ENCODE measurements at regions not wholly inside any gene's neighbourhood (a gene's known extent, or its start where the extent isn't known, plus 50 kb on each side); places are given as distances from the start of the nearest gene placed in this dataset.
A peak's percentile ranks its signal among the peaks of the same experiment; 100 is the strongest.

DNA sequence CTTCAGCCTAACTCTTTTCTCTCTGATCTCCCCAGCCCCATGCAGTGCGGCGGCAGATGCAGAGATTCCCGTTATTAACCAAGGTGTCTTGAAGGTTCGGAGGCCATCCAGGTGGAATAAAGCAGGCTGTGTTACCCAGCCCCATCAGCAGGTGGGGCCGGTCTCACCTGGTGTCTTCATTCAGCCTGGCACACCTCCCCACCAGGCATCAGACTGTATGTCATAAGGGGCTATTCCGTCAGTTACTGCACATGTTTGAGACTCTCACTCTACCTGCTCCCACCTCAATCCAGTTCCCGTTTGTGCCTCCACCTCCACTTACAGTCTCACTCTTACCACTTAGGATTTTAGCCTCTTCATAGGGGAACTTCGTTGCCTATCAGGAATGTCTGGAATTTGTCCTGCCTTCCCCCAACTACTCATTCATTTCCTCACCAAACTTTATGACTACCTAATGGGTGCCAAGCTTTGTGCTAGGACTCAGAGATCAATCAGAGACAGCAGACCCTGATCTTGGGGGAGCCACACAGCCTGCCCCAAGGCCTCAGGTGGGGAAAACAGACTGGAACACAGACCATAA lies 170.2 kb downstream of the PLPP3 start (continued):
- TF ChIP-seq, protein P1, sequence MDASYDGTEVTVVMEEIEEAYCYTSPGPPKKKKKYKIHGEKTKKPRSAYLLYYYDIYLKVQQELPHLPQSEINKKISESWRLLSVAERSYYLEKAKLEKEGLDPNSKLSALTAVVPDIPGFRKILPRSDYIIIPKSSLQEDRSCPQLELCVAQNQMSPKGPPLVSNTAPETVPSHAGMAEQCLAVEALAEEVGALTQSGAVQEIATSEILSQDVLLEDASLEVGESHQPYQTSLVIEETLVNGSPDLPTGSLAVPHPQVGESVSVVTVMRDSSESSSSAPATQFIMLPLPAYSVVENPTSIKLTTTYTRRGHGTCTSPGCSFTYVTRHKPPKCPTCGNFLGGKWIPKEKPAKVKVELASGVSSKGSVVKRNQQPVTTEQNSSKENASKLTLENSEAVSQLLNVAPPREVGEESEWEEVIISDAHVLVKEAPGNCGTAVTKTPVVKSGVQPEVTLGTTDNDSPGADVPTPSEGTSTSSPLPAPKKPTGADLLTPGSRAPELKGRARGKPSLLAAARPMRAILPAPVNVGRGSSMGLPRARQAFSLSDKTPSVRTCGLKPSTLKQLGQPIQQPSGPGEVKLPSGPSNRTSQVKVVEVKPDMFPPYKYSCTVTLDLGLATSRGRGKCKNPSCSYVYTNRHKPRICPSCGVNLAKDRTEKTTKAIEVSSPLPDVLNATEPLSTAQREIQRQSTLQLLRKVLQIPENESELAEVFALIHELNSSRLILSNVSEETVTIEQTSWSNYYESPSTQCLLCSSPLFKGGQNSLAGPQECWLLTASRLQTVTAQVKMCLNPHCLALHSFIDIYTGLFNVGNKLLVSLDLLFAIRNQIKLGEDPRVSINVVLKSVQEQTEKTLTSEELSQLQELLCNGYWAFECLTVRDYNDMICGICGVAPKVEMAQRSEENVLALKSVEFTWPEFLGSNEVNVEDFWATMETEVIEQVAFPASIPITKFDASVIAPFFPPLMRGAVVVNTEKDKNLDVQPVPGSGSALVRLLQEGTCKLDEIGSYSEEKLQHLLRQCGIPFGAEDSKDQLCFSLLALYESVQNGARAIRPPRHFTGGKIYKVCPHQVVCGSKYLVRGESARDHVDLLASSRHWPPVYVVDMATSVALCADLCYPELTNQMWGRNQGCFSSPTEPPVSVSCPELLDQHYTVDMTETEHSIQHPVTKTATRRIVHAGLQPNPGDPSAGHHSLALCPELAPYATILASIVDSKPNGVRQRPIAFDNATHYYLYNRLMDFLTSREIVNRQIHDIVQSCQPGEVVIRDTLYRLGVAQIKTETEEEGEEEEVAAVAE (CRISPR knock-in tag; IDR thresholded peaks at IDR 0.05; ENCODE audit: borderline replicate concordance) = no peak
- TF ChIP-seq RCOR2 (CRISPR knock-in tag; IDR thresholded peaks at IDR 0.05) (peak; percentile 30; the same call in 1 of the 2 replicates), ZBTB20 (CRISPR knock-in tag; IDR thresholded peaks at IDR 0.05; ENCODE audit: borderline replicate concordance, low read depth) (no peak), KDM5A (IDR thresholded peaks at IDR 0.05; ENCODE audit: borderline replicate concordance, low read length) (no peak), ZNF138 (CRISPR knock-in tag; IDR thresholded peaks at IDR 0.05; ENCODE audit: low read depth) (no peak), ZSCAN9 (CRISPR knock-in tag; IDR thresholded peaks at IDR 0.05; ENCODE audit: borderline replicate concordance) (peak; percentile 18; the same call in 1 of the 2 replicates), CBX2 (IDR thresholded peaks at IDR 0.05; ENCODE audit: low read depth, low read length) (no peak), CBX2 (CRISPR knock-in tag; IDR thresholded peaks at IDR 0.05; ENCODE audit: low read depth) (no peak), TEAD2 (CRISPR knock-in tag; IDR thresholded peaks at IDR 0.05) (no peak), RNF2 (conservative IDR thresholded peaks at IDR 0.05; ENCODE audit: low read depth) (no peak), ZFP36L2 (CRISPR knock-in tag; IDR thresholded peaks at IDR 0.05) (no peak)
- TF ChIP-seq, protein P2, sequence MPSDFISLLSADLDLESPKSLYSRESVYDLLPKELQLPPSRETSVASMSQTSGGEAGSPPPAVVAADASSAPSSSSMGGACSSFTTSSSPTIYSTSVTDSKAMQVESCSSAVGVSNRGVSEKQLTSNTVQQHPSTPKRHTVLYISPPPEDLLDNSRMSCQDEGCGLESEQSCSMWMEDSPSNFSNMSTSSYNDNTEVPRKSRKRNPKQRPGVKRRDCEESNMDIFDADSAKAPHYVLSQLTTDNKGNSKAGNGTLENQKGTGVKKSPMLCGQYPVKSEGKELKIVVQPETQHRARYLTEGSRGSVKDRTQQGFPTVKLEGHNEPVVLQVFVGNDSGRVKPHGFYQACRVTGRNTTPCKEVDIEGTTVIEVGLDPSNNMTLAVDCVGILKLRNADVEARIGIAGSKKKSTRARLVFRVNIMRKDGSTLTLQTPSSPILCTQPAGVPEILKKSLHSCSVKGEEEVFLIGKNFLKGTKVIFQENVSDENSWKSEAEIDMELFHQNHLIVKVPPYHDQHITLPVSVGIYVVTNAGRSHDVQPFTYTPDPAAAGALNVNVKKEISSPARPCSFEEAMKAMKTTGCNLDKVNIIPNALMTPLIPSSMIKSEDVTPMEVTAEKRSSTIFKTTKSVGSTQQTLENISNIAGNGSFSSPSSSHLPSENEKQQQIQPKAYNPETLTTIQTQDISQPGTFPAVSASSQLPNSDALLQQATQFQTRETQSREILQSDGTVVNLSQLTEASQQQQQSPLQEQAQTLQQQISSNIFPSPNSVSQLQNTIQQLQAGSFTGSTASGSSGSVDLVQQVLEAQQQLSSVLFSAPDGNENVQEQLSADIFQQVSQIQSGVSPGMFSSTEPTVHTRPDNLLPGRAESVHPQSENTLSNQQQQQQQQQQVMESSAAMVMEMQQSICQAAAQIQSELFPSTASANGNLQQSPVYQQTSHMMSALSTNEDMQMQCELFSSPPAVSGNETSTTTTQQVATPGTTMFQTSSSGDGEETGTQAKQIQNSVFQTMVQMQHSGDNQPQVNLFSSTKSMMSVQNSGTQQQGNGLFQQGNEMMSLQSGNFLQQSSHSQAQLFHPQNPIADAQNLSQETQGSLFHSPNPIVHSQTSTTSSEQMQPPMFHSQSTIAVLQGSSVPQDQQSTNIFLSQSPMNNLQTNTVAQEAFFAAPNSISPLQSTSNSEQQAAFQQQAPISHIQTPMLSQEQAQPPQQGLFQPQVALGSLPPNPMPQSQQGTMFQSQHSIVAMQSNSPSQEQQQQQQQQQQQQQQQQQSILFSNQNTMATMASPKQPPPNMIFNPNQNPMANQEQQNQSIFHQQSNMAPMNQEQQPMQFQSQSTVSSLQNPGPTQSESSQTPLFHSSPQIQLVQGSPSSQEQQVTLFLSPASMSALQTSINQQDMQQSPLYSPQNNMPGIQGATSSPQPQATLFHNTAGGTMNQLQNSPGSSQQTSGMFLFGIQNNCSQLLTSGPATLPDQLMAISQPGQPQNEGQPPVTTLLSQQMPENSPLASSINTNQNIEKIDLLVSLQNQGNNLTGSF (CRISPR knock-in tag; IDR thresholded peaks at IDR 0.05) = no peak
- TF ChIP-seq, protein P3, sequence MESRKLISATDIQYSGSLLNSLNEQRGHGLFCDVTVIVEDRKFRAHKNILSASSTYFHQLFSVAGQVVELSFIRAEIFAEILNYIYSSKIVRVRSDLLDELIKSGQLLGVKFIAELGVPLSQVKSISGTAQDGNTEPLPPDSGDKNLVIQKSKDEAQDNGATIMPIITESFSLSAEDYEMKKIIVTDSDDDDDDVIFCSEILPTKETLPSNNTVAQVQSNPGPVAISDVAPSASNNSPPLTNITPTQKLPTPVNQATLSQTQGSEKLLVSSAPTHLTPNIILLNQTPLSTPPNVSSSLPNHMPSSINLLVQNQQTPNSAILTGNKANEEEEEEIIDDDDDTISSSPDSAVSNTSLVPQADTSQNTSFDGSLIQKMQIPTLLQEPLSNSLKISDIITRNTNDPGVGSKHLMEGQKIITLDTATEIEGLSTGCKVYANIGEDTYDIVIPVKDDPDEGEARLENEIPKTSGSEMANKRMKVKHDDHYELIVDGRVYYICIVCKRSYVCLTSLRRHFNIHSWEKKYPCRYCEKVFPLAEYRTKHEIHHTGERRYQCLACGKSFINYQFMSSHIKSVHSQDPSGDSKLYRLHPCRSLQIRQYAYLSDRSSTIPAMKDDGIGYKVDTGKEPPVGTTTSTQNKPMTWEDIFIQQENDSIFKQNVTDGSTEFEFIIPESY (CRISPR knock-in tag; IDR thresholded peaks at IDR 0.05) = no peak
- TF ChIP-seq, protein P4, sequence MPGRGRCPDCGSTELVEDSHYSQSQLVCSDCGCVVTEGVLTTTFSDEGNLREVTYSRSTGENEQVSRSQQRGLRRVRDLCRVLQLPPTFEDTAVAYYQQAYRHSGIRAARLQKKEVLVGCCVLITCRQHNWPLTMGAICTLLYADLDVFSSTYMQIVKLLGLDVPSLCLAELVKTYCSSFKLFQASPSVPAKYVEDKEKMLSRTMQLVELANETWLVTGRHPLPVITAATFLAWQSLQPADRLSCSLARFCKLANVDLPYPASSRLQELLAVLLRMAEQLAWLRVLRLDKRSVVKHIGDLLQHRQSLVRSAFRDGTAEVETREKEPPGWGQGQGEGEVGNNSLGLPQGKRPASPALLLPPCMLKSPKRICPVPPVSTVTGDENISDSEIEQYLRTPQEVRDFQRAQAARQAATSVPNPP (CRISPR knock-in tag; IDR thresholded peaks at IDR 0.05) = no peak
- TF ChIP-seq, protein P5, sequence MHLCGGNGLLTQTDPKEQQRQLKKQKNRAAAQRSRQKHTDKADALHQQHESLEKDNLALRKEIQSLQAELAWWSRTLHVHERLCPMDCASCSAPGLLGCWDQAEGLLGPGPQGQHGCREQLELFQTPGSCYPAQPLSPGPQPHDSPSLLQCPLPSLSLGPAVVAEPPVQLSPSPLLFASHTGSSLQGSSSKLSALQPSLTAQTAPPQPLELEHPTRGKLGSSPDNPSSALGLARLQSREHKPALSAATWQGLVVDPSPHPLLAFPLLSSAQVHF (CRISPR knock-in tag; IDR thresholded peaks at IDR 0.05) = no peak
- TF ChIP-seq, protein P6, sequence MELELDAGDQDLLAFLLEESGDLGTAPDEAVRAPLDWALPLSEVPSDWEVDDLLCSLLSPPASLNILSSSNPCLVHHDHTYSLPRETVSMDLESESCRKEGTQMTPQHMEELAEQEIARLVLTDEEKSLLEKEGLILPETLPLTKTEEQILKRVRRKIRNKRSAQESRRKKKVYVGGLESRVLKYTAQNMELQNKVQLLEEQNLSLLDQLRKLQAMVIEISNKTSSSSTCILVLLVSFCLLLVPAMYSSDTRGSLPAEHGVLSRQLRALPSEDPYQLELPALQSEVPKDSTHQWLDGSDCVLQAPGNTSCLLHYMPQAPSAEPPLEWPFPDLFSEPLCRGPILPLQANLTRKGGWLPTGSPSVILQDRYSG (CRISPR knock-in tag; IDR thresholded peaks at IDR 0.05) = no peak
